8988T (cell line): ENCODE measurements at regions not wholly inside any gene's neighbourhood (a gene's known extent, or its start where the extent isn't known, plus 50 kb on each side); places are given as distances from the start of the nearest gene placed in this dataset.
"Not testable (repeated sequence)": the region's sequence is repeated elsewhere in the genome, so short reads cannot be mapped to it uniquely, and the experiment has no call there.

Experiments
- DNase-seq: peaks from one replicate; pipeline ENCODE4 v3.0.0; 2011

DNA sequence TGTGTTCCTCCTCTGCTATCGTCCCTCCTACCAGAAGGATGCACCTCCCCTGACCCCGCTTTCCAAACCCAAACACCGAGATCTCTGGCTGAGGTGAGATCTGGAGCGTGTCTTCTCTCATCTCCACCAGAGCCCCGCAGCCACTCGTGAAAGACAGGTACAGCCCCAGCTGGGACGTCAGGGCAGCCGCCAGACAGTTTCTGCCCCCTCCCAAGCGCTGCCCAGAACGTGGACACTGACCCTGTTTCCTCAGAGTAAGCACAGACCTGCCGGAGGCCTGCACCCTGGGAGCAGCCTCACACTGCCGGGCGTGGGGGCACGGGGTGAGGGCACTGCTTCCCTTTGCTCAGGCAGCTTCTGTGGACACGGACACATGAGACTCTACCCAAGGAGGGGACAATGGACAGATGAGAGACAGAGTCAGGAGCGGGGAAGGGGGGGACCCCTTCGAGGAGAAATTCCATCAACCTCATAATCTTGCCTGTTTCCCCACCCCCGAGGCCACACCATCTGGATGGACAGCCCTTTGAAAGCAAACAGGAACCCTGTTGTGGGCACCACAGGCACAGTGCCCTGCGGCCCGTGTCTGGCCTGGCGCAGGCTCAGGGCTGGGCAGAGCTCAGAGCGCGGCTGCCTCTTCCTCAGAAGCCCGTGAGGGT lies 210.6 kb downstream of the DLL1 start:
- DNase-seq: no peak

DNA sequence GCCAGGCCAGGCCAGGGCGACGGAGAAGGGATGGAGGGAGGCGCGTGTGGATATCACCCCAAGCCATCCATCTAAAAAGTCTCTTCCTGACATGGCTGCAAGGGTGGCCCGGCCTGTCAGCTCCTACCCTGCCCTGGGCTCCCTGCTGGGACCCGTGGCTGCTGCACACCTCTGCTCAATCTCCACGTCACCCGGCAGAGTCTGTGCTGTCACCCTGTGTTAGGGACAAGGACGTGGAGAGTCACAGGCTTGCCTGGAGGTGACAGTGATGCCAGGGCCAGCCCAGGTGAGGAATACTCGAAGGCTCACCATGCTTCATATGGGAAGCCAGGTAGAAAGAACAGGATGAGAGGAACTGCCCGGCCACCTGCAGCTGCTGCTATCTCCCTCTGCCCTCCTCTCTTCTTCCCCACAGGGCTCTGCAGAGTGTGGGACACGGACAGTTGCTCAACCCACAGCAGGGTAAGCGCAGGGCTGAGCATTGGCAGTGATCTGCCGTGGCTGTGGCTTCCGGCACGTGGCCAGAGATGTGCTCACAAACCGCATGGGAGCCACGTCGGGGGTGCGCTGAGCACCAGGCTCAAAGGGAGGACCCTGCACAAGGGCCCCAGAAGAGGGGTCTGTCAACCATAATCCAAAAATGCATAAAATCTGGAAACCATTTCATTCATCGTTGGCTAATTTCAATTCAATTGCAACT lies 214.3 kb downstream of the DLL1 start:
- no peak for DNase-seq

DNA sequence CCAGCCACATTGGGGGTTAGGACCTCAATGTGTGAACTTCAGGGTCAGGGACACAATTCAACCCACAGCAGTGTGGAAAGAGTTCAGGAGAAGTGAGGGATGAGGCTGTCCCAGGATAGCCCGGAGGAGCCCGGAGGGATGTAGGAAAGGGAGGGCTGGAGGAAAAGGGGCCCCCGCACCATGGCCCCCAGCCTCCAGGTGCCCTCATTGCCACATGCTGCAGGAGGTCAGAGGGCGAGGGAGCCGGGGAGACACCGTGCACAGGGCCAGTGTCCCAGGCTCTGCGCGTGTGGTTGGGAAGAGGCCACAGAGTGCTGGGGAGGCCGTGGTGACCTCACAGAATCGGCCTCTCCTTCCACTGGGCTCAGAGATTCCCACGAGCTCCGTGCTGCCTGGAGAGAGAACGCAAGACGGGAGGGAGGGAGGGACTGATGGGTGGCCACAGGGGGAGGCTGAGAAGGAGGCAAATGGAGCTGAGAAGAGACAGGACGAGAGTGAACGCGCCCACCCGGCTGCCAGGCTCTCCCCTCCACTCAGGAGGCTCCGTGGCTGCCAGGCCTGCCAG lies 215.1 kb downstream of the DLL1 start:
- DNase-seq: no peak

DNA sequence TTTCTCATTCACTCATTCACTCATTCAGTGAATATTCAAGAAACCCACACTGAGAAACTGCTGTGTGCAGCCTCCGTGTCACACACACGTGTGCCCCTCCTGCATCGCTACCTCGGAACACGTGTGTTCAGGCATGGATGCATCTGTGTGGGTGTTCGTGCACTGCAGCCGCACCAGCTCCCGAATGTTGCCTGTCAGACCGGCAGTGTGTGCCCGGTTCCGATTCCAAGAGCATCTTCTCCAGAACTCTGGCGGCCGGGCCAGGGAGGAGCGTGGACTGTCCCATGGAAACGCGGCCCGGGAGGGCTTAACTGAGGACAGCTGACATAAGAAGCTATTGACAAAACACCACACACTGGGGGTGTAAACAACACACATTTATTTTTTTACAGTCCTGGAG lies 216.0 kb downstream of the DLL1 start:
- DNase-seq: no peak

DNA sequence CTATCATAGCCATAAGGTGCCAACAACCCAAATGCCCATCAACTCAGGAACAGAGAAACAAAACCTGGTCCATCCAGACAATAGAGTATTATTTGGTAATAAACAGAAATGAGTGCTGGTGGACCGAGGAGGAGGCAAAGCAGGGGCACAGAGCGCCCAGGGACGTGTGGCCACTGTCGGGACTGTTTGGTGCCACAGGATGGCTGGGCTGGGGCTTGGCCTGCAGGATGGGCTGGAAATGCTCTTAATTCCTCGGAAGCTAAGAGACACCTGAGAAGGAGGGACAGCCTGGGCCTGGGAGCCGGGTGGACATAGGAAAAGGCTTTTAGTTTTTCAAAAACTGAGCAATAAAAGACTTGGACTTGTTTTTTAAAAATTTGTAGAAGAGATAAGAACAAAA lies 216.4 kb downstream of the DLL1 start:
- no peak for DNase-seq

DNA sequence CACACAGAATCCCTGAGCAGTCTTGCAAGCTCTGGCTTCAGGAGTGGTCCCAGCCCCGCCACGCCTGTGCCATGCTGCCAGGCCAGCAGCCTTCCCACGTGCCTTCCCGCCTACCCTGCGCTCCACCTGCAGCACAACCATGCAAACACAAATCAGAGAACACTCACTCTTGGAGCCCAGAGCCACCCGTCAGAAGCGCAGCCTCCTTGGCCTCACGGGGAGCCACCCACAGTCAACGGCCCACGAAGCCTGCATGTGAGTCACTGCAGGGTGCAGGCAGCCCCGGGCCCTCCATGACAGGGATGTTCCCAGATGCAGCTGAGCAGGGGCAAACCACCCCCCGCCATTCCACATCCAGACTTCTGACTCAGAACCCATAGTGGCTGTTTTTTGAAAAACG lies 217.0 kb downstream of the DLL1 start:
- no peak for DNase-seq

DNA sequence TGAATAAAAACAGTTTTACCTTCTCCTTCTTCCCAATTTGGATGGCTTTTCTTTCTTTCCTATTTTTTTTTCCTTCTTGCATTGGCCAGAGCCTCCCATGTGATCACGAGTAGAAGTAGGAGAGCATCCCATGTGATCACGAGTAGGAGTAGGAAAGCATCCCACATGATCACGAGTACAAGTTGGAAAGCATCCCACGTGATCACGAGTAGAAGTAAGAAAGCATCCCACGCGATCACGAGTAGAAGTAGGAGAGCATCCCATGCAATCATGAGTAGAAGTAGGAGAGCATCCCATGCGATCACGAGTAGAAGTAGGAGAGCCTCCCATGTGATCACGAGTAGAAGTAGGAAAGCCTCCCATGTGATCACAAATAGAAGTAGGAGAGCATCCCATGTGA lies 218.6 kb downstream of the DLL1 start:
- DNase-seq: no peak

DNA sequence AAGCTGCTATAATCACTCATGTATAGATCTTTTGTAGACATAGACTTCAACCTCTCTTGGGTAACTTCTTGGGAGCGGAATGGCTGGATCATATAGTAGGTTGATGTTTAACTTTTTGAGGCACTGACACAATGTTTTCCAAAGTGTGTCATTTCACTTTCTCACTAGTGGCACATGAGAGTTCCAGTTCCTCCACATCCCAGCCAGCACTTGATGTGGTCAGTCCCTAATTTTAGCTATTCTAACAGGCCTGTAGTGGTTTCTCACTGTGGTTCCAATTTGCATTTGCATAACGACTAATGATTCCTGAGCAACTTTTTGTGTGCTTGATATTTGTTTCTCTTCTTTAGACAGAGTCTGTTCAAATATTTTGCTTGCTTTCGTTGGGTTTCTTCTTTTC lies 221.3 kb downstream of the DLL1 start:
- no peak for DNase-seq

DNA sequence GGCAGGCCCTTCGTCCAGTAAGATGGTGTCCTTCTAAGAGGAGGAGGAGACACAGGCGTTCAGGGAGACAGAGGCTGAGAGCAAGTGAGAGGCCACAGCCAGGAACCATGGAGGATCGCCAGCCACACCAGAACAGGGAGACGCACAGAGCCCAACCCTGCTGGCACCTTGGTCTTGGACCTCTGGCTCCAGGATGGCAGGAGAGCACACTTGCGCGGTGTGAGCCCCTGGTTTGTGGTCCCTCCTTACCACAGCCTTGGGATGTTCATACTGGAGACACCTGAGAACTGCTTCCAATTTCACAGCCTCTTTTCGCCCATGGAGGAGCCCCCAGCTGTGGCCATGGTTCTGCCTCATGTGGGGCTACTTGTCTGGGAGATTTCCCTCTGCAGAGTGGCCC lies 222.4 kb downstream of the DLL1 start:
- no peak for DNase-seq

DNA sequence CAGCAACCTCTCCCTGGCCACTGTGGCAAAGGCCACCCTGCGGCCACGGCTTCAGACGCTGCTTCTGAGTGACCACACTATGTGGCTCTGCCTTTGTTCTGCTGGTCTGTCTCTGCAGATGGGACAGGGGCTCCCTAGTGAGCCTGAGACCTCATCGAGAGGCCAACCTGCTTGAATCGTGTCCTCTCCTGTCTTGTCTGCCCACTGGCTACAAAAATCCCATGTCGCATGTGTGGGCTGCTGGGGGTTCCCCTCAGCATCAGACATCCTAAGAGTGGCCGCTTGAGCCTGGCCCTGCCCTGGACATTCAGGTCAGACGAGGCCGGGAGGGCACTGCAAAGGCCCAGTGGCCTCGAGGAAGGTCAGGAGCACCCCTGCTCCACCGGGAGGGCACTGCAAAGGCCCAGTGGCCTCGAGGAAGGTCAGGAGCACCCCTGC lies 222.9 kb downstream of the DLL1 start:
- peak; percentile 1 for DNase-seq

DNA sequence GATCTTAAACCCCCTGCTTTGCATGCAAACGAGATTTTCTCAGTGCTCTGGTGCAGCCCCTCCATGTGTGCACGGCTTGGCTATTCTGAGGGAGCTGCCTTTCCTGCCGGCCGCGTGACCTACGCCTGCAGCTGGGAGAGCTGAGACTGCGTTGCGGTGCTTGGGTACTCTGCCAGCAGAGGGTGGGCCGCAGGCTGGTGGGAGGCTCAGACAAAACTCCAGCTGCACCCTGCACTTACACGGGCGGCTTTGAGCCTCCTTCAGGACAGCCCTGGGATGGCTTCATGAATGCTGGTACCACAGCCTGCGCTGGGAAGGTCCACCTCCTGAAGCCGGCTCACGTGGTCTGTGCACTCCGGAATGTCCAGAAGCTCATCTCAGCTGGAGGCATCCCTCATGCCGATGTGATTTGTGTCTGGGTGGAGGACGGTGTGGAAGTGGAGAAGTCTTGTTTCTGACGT lies 223.7 kb downstream of the DLL1 start:
- DNase-seq: peak; percentile 0

DNA sequence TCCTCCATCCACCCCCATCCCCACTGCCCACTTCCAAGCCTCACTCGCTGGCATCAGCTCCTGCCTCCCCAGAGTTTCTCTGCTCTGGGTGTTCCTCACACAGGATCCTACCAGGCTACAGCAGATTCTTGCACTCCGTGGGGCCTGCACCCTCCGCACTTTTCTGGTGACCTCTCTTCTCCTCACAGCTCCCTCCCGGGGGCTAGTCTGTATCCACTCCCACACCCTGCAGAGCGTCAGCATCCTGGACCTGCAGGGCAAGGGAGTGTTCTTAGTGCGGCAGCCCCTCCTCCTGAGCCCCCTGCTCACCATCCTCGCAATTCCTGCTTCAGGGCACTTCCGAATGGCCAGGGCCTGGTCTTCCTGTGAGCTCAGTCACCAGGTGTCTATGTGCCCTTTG lies 224.2 kb downstream of the DLL1 start:
- DNase-seq: no peak

DNA sequence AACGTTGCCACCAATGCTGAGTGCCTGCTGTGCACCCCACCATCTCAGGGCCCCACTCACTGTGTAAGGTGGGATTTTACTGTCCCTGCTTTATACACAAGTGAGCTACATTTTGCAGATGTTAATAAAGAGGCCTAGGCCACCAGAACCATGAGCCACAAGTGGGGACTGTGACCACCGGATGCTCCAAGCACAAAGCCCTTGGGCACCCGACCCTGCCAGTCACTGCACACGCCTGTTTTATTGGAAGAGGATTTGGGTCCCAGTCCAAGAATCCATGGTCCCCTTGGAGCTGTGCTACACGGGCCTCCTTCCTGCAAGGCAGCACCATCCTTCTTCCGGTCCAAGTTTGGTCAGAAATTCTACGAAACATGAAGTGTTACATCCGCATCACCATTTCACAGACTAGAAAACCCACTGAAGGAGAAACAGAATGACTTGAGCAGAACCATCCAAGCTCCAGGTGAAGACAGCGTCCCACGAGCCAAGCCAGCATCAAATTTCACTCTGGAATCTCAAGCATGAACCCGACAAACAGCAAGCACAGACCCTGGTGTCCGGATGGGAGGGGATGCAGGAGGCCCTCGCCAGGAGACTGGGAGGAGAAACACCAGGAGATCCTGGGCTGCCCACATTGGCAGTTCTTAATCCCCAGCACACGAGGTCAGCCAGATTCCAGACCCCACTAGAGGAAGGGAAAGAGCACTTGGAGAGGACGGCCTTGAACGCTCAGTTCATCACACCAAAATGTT lies 226.9 kb downstream of the DLL1 start:
- DNase-seq: peak; percentile 1

DNA sequence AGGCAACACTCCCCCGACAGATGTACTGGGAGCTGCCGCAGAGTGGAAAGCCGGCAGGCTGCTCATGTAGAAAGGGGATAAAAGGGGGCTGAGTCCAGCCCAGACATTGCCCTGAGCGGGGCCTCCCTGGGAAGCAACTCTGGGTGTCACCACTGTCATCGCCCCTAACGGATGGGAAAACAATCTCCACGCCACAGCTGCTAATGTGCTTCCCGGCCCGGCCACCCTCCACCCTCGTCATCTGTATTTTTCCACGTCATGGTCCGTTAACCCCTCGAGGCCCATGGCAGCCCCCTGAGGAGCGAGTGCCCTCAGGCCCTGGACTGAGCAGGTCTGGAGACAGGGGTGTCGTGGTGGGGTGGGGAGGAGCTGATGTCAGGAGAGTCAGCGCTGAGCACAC lies 227.4 kb downstream of the DLL1 start:
- no peak for DNase-seq

DNA sequence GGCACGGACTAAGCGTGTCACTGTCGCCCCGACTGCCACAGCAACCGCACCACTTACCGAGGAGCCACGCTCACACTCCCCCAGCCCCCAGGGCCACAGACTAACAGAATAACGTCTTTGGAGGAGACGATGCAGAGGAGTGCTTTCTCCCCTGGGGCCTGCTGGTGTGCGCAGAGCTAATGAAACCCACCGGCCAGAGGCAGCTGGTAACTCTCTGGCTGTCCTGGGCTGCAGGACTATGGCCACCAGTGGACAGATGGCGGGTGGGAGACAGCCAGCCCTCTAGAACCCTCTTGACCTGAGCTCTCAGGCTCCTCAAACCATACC lies 228.0 kb downstream of the DLL1 start:
- no peak for DNase-seq

DNA sequence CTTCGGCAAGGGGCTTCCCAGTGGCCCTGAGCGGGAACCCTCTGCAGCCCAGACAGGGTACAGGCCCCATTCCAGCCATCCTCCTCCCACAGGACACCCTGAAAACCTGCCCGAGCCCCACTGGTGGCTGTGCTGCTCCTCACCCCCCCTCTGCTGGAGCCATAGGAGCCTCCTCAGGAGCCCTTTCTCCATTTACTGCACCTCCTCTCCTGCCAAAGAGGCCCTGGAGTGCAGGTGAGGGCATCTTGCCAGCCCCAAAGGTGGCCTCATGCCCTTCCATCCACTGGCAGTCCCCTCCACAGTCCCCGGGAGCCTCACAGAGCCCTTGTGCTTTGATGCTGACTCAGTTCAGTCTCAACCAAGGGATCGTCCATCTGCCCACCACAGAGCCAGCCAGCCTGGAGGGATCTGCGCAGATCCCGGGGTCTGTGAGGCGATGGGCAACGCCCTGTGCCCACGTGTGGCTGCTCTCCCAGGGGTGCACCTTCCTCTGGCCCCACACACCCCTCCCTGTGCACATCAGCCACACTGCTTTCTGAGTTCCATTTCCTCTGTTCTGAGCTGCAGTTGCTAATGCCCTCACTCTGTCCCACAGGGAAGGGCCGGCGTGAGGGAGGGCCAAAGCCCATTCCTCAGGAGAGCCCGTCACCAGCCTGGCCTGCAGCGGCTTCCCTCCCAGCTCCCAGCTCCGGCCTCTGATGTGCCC lies 228.5 kb downstream of the DLL1 start:
- no peak for DNase-seq

DNA sequence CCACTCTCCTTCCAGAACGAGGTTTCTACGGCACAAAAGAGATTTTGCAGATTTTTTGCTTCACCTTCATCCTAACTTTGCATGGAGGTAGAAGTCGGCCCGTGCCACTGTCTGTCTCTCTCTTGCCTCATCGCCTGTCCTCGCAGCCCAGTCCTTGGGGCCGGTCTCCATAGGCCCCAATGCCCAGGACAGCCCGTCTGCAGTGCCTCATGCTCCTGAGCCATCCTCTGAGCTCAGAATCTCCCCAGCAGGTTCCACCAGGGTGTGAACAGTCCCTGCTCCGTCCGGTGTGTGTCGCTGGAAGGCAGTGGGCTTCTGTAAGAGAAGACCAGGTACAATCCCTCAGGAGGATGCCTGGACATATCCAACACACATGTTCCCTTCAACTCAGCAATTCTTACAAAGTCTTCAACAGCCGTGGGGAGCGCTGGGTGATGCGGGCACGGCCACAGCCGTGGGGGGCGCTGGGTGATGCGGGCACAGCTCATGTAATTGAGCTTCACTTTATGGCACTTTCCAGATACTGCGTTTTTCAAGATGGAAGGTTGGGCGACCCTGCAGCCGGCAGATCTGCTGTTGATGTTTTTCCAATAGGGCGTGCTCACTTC lies 231.9 kb downstream of the DLL1 start:
- DNase-seq: no peak

DNA sequence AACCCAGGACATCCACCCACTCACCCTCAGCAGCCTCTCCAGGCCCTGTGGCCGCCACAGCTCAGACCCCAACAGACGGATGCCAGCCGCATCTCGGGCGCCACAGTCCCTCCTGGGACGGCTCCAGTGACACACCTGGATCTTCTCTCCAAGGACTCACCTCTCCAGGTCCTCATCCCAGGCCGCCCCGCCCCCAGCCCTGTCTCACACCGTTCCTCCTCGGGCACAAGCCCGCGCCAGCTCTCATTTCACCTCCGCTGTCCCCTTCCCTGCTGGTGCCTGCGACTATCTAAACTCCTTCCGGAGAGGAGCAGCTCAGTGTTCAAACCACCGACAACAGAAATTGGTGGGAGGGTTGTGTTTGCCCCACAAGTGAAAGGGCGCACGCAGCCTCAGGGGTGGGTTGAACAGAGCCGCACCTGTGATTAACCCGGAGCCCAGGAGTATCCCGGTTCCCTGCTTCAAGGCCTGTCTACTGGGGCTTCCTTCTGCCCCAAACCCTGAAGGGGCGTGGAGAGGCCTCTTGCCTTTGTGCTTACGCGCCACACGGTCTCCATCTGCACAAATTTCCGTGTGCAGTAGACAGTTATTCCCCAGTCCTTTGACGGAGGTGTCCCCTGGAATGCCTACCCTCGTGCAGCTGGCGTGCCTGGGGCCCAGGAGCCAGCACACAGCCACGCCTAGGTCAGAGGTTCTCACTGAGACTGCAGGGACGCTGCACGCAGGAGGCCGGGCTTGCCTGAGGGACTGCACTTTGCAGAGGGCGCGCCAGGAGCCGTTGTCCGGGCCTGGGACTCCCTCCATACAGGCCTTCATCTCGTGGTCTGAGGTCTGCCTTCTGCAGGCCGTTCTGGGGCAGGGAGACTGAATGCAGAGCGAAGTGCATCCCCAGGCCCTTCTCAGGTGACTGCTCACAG lies 232.7 kb downstream of the DLL1 start:
- no peak for DNase-seq

DNA sequence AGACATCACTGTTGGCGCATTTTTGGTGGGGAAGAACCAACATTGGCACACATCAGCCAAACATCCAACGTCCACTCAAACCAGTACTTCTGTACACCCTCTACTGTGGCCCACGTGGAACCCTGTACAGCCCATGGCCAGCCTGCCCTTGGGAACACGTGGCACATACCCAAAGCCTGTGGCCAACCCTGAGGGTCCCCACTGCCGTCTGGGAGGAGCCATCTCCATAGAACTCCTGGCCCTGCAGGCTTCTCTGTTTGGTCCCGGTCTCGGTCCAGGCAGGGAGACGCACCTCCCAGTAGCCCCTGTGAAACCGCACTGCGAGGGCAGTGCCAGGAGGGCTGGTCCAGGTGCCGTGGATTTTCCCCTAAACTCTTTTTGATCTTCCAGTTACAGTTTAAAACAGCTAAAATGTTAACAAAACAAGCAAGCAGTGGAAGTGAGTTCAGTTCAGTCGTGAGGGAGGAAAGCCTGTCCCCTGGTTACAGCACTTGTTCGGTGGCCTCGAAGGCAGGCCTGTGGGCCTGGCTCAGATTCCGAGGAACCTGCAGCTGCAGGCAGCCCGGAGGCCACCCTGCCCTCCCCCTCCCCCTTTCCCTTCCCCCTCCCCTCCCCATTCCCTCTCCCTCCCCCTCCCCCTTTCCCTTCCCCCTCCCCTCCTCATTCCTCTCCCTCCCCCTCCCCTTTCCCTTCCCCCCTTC lies 233.7 kb downstream of the DLL1 start:
- no peak for DNase-seq

DNA sequence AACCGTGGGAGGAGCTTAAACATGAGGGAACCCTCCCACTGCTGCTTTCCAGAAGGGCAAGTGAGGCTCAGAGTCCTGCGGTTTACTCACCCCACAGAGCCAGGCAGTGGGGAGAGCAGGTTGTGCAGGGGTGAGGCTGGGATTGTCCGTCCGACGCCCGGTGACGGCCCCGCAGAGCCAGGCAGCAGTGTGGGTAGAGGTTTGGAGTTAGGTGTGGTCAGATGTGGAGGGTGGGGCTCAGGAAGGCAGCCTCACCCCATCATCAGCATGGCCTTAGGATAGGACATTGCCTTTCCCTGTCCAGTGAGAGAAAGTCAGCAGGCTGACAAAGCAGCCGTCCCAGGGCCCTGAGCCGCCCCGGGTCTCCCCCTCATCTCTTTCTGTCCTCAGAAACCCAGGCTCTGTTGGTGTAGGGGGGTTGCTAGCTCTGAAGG lies 234.6 kb downstream of the DLL1 start:
- DNase-seq: no peak

DNA sequence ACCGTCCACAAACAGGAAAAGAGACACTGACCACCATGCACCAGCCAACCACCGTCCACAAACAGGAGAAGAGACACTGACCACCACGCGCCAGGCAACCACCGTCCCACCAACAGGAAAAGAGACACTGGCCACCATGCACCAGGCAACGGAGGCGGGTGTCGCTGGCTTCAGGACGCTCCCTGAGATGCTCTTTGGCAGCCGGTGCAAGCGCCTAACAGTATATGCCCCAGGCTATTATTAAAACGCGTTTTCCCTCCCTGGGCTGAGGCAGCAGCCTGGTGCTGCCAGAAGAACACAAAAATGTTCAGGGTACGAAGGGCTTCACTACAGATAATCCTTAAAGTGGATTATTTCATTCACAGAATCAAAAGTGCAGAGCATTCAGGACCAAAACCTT lies 235.1 kb downstream of the DLL1 start:
- DNase-seq: not testable (repeated sequence)
